ENCODE measurements at regions not wholly inside any gene's neighbourhood (a gene's known extent, or its start where the extent isn't known, plus 50 kb on each side); places are given as distances from the start of the nearest gene placed in this dataset.
"Not testable (repeated sequence)": the region's sequence is repeated elsewhere in the genome, so short reads cannot be mapped to it uniquely, and the experiment has no call there.

GRCh38 chr4:112823156-112823555 lies 186.2 kb downstream of the LARP7 start:
- Histone ChIP-seq H3K4me3 (ENCODE audit: low read depth, low read length) (no peak overlapping the region), H3K27me3 (ENCODE audit: control insufficient read depth, insufficient read depth, low read length) (no peaks in the 10 kb centered on the region), H3K36me3 (ENCODE audit: control insufficient read depth, insufficient read depth, low read length) (no peaks in the 10 kb centered on the region)
- TF ChIP-seq, protein P1, sequence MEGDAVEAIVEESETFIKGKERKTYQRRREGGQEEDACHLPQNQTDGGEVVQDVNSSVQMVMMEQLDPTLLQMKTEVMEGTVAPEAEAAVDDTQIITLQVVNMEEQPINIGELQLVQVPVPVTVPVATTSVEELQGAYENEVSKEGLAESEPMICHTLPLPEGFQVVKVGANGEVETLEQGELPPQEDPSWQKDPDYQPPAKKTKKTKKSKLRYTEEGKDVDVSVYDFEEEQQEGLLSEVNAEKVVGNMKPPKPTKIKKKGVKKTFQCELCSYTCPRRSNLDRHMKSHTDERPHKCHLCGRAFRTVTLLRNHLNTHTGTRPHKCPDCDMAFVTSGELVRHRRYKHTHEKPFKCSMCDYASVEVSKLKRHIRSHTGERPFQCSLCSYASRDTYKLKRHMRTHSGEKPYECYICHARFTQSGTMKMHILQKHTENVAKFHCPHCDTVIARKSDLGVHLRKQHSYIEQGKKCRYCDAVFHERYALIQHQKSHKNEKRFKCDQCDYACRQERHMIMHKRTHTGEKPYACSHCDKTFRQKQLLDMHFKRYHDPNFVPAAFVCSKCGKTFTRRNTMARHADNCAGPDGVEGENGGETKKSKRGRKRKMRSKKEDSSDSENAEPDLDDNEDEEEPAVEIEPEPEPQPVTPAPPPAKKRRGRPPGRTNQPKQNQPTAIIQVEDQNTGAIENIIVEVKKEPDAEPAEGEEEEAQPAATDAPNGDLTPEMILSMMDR (IDR thresholded peaks at IDR 0.05; ENCODE audit: insufficient read depth, low read length, poor library complexity, severe bottlenecking), result no peak
- DNase-seq (ENCODE audit: low read depth), result no peak

DNA sequence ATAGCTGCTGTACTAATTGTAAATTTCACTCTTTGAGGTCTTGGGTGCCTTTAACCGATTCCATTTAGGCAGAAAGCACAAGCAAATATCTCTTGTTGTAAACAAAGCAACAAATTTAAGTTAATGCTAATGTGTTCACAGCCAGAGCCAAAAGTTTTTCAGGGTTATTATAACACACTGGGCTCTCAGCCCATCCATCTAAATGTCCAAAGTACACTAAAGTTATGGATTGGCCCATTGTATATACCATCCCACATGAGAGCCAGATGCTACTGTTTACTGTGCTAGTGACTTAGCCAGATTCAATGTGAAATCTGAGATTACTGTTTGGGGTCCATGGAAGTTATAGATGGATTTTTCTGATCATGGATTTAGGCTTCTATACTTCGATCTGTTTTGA lies 186.7 kb downstream of the LARP7 start:
- H3K27me3 ChIP-seq (ENCODE audit: control insufficient read depth, insufficient read depth, low read length), result no peaks in the 10 kb centered on the region
- no peak overlapping the region for H3K4me3 ChIP-seq (ENCODE audit: low read depth, low read length)
- TF ChIP-seq, protein P1 (IDR thresholded peaks at IDR 0.05; ENCODE audit: insufficient read depth, low read length, poor library complexity, severe bottlenecking), result no peak
- no peak for DNase-seq (ENCODE audit: low read depth)
- no peaks in the 10 kb centered on the region for H3K36me3 ChIP-seq (ENCODE audit: control insufficient read depth, insufficient read depth, low read length)

- no peaks in the 10 kb centered on the region for H3K36me3 ChIP-seq (ENCODE audit: control insufficient read depth, insufficient read depth, low read length)
- DNase-seq (ENCODE audit: low read depth), result no peak
- no peak overlapping the region for H3K4me3 ChIP-seq (ENCODE audit: low read depth, low read length)
- TF ChIP-seq, protein P1 (IDR thresholded peaks at IDR 0.05; ENCODE audit: insufficient read depth, low read length, poor library complexity, severe bottlenecking), result no peak
- no peaks in the 10 kb centered on the region for H3K27me3 ChIP-seq (ENCODE audit: control insufficient read depth, insufficient read depth, low read length)
These were observed 193.9 kb downstream of the LARP7 start for GRCh38 chr4:112830753-112831386.

GRCh38 chr4:112832493-112832892 lies 195.6 kb downstream of the LARP7 start:
- DNase-seq (ENCODE audit: low read depth), result no peak

DNA sequence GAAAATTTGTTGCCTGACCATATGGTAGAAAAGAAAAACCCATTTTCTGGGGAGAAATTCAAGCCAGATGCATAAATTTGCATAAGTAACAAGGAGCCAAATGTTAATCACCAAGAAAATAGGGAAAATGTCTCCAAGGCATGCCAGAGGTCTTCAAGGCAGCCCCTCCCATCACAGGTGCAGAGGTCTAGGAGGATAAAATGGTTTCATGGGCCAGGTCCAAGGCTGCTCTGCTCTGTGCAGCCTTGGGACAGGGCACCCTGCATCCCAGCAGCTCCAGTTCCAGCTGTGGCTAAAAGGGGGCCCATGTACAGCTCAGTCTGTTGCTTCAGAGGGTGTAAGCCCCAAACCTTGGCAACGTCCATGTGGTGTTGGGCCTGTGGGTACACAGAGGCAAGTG lies 200.0 kb downstream of the LARP7 start:
- Histone ChIP-seq H3K4me3 (ENCODE audit: low read depth, low read length) (no peak overlapping the region), H3K36me3 (ENCODE audit: control insufficient read depth, insufficient read depth, low read length) (no peaks in the 10 kb centered on the region), H3K27me3 (ENCODE audit: control insufficient read depth, insufficient read depth, low read length) (no peaks in the 10 kb centered on the region)
- DNase-seq (ENCODE audit: low read depth), result no peak
- TF ChIP-seq, protein P1 (IDR thresholded peaks at IDR 0.05; ENCODE audit: insufficient read depth, low read length, poor library complexity, severe bottlenecking), result no peak

More at GRCh38 chr4:112832493-112832892, 195.6 kb downstream of the LARP7 start:
- TF ChIP-seq, protein P1 (IDR thresholded peaks at IDR 0.05; ENCODE audit: insufficient read depth, low read length, poor library complexity, severe bottlenecking), result no peak
- H3K36me3 ChIP-seq (ENCODE audit: control insufficient read depth, insufficient read depth, low read length), result no peaks in the 10 kb centered on the region
- H3K27me3 ChIP-seq (ENCODE audit: control insufficient read depth, insufficient read depth, low read length), result no peaks in the 10 kb centered on the region
- H3K4me3 ChIP-seq (ENCODE audit: low read depth, low read length), result no peak overlapping the region

DNA sequence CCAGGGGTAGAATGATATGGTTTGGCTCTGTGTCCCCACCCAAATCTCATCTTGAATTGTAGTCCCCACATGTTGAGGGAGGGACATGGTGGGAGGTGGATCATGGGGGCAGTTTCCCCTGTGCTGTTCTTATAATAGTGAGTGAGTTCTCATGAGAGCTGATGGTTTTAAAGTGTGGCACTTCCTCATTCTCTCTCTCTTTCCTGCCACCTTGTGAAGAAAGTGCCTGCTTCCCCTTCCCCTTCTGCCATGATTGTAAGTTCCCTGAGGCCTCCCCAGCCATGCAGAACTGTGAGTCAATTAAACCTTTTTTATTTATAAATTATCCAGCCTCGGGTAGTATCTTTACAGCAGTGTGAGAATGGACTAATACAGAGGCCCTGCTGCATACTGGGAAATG lies 201.1 kb downstream of the LARP7 start:
- not testable (repeated sequence) for H3K4me3 ChIP-seq (ENCODE audit: low read depth, low read length); DNase-seq (ENCODE audit: low read depth); H3K36me3 ChIP-seq (ENCODE audit: control insufficient read depth, insufficient read depth, low read length); H3K27me3 ChIP-seq (ENCODE audit: control insufficient read depth, insufficient read depth, low read length)

Measured in kidney epithelial cell (primary cell).